HUES6 (cell line): ENCODE measurements at regions not wholly inside any gene's neighbourhood (a gene's known extent, or its start where the extent isn't known, plus 50 kb on each side); places are given as distances from the start of the nearest gene placed in this dataset.

Experiments
- H3K27ac ChIP-seq: 2 replicates; pipeline ENCODE4 v1.7.0; 2013; ENCODE audit warnings: low read depth, mild to moderate bottlenecking, low read length, inconsistent platforms
- H3K27me3 ChIP-seq: 2 replicates; pipeline ENCODE4 v1.6.1; 2013; ENCODE audit warnings: low read length; ENCODE audit not compliant: control insufficient read depth, insufficient read depth
- H3K36me3 ChIP-seq: 2 replicates; pipeline ENCODE4 v1.6.1; 2013; ENCODE audit warnings: low read length; ENCODE audit not compliant: control insufficient read depth, insufficient read depth
- H3K4me1 ChIP-seq: 2 replicates; pipeline ENCODE4 v1.6.1; 2013; ENCODE audit warnings: low read length; ENCODE audit not compliant: control insufficient read depth, insufficient read depth
- H3K4me3 ChIP-seq: 2 replicates; pipeline ENCODE4 v1.5.1; 2013; ENCODE audit warnings: low read depth, low read length
- H3K9ac ChIP-seq: one replicate; pipeline ENCODE4 v1.6.1; 2013; ENCODE audit warnings: mild to moderate bottlenecking, low read length
- H3K9me3 ChIP-seq: 2 replicates; pipeline ENCODE4 v1.6.1; 2013; ENCODE audit warnings: low read depth, low read length; ENCODE audit not compliant: control insufficient read depth, insufficient read depth

DNA sequence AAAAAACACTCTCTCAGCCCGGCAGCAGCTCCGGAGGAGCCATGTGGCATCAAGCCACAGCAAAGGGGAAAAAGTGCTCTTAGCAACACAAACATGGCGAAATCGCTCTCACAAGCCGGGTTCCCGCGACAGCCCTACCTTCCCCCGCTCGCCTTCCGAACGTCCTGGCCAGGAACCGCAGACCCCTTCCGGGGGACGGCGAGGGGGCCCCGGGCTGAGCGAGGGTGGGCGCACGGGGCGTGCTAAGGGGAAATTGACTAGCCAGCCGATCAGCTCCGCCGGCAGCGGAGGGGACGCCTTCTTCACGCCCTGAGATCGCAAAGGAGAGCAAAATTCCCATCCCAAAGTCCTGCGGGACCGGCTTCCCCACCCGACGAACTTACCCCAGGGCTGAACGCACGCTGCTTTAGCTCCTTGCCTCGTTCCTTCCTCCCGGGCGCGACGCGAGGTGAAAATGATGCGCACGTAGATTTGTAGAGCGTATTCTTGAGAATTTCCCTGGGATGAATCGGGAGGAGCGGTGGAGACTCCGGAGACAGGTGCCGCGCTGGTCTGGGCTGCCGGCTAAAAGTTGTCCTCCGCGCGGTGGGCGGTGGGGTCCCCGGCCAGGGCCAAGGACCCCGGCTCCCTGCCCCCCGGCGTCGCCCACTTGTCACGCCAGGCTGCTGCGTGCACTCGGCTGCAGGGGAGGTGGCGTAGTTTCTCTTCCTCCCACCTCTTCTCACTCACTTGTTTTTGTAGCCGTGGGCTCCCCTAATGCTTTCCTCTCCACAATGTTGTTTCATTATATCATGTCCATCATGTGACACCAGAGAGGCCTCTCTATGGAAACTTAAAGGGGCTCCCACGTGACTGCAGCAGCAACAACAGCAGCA is 220.1 kb upstream of the MKLN1 start:
- Histone ChIP-seq H3K4me1 (peaks cover 37% of the 10 kb centered on the region), H3K4me3 (peak overlapping the region; percentile 73), H3K27me3 (peaks cover 29% of the 10 kb centered on the region), H3K9me3 (no peaks in the 10 kb centered on the region), H3K36me3 (no peaks in the 10 kb centered on the region), H3K9ac (peak overlapping the region; percentile 70), H3K27ac (no peak overlapping the region)

DNA sequence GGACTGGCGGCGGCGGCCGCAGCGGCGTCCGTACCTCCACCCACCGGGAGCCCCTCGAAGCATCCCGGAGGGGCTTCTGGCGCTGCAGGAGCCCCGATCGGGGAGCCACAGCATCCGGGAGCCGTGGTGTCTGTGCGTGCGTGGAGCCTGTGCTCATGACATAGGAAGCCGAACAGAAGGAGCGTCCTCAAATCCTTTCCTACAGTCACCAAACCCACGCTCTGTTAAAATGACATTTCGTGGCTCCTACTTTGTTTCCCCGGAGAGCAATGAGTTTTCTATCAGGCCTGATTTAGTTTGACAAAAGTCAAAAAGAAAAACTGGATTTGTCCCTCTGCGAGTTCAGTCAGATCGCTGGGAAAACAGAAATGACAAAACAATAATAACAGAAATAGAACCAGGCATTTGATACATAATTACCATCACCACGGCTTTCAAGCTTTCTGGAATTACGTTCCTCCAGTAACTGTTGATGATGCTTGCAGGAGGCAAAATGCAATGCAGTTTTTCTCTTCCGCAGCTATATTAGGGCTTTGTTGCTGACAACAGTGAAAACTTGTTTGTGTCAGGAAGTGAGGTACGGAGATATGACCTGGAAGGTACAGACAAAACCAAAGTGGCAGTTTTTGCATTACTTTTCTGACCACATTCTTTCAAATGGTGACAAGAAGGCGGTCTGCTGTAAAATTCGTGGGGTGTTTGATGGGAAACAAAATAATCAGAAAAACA is 219.3 kb upstream of the MKLN1 start:
- H3K4me1 ChIP-seq = peaks cover 37% of the 10 kb centered on the region
- H3K9me3 ChIP-seq = no peaks in the 10 kb centered on the region
- peak overlapping the region; percentile 73 for H3K4me3 ChIP-seq
- peaks cover 29% of the 10 kb centered on the region for H3K27me3 ChIP-seq
- no peaks in the 10 kb centered on the region for H3K36me3 ChIP-seq
- H3K9ac ChIP-seq = peak overlapping the region; percentile 70
- H3K27ac ChIP-seq = no peak overlapping the region

DNA sequence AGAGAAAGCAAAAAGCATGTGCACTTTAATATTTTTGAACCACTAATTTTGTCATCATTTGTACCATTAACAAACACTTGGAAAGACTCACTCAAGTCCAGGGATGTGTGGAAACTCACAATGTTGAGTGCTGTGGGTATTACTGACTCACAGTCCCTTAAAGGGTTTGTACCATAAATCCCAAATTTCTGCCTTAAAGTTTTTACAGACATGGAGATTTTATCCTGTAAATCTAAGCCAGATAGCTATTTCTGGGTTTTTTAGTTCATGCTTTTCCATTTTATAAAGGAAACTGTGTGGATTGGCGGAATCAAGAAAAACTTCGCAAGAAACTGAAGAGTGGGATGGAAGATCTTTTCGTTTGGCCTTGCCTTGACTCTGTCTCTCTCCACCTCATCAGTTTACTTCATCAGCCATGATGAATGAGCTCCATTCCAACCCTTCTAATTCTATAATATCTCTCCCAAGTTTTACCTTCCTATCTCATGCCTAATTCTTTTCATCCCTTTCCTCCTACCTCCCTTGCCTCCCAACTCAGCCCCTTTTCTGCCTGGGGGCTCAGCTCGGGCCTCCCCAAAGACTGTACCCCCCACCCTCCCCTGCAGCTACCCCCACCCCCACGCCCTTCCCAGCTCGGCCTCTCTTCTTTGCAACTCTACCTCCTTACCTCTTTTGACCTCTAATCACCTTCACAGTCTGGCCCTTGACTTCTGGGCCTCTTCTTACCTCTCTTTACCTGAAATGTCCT is 218.5 kb upstream of the MKLN1 start:
- Histone ChIP-seq H3K27me3 (peaks cover 29% of the 10 kb centered on the region), H3K4me3 (peak overlapping the region; percentile 73), H3K36me3 (no peaks in the 10 kb centered on the region), H3K9me3 (no peaks in the 10 kb centered on the region), H3K9ac (peak overlapping the region; percentile 77), H3K27ac (peak overlapping the region; percentile 66), H3K4me1 (peaks cover 37% of the 10 kb centered on the region)

DNA sequence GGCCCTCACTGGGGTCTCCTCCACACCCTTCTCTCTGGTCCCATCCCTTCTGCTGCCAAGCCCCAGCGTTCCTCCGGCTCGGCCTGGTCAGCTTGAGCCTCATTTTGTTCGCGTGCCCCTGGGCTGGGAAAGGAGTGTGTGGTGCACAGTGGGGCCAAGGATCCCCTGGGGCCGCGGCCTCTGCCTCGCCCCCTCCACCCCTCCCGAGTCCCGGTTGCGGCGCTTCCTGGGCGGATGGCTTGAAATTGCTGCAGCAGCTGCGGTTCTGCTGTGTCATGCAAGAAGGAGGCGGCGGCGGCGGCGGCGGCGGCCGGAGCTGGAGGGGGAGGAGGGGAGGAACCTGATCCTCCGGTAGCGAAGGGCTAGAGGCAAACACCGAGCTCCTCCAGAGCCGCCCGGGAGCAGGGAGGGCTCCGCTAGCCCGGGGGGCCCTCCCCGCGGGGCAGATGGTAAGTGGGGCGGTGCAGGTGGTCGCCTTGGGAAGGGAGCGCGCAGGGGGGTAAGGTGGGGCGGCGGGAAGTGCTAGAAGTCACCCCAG is 217.8 kb upstream of the MKLN1 start:
- H3K9ac ChIP-seq = peak overlapping the region; percentile 77
- peaks cover 36% of the 10 kb centered on the region for H3K4me1 ChIP-seq
- H3K4me3 ChIP-seq = peak overlapping the region; percentile 73
- H3K9me3 ChIP-seq = no peaks in the 10 kb centered on the region
- peak overlapping the region; percentile 66 for H3K27ac ChIP-seq
- no peaks in the 10 kb centered on the region for H3K36me3 ChIP-seq
- peaks cover 27% of the 10 kb centered on the region for H3K27me3 ChIP-seq

DNA sequence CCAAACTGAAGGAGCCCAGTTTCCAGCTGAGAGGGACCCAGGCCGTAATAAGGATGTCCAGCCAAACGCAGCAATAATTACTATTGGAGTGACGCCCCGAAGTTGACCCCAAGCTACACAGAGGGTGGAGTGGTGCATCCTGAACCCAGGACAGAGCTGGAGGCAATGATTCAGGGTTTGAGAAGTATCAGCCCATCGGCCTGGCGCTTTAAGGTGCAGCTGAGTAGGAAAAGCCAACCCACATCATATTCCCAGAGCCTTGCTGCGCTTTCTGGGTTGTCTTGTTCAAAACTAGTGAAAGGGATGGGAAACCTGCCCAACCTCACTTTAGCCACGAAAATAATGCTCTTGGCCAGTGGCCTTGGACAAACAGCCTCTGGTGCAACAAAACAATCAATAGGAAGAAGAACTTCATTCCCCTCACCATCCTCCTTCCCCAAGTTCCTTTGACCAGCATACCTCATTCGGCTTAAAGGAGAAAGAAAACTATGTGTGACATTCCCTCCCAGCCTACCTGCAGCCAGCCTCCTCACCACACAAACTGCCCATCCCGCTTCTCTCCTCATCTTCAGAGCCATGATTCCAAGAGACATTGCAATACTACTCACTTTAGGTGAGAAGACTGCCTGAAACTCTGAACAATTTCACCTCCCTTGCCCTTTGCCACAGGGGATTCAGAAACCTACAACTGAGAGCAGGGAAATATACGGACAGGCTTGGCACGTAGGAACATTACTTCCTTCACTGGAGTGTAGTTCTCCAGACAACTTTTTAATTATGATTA is 217.2 kb upstream of the MKLN1 start:
- Histone ChIP-seq H3K27ac (peak overlapping the region; percentile 66; the same call in 1 of the 2 replicates), H3K9ac (peak overlapping the region; percentile 77), H3K4me3 (peak overlapping the region; percentile 73), H3K9me3 (no peaks in the 10 kb centered on the region), H3K4me1 (peaks cover 30% of the 10 kb centered on the region), H3K27me3 (peaks cover 20% of the 10 kb centered on the region), H3K36me3 (no peaks in the 10 kb centered on the region)

- H3K27me3 ChIP-seq = peaks cover 20% of the 10 kb centered on the region
- H3K4me1 ChIP-seq = peaks cover 30% of the 10 kb centered on the region
- H3K27ac ChIP-seq = no peak overlapping the region
- peak overlapping the region; percentile 73 for H3K4me3 ChIP-seq
- no peak overlapping the region for H3K9ac ChIP-seq
- H3K36me3 ChIP-seq = no peaks in the 10 kb centered on the region
- no peaks in the 10 kb centered on the region for H3K9me3 ChIP-seq
Observed at GRCh38 chr7:131111081-131111576, 216.5 kb upstream of the MKLN1 start.

DNA sequence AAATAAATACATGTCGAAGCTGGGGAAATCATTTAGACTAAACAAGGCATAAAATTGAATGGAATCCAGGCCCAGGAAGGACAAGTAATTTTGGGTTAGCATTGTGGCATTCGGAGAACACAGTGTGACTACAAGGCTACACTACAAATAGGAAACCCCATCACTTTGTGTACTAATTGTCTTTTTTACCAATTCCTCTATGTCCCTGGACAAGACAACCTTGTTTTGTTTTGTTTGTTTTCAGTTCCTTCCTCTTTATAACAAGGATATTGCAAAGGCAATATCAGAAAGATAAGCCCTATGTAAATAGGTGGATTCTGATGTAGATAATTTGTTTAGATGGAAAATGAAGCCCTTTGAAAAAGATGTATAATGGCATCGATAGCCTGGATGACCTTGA is 215.9 kb upstream of the MKLN1 start:
- H3K36me3 ChIP-seq = no peaks in the 10 kb centered on the region
- no peaks in the 10 kb centered on the region for H3K9me3 ChIP-seq
- H3K4me3 ChIP-seq = no peak overlapping the region
- H3K4me1 ChIP-seq = peaks cover 30% of the 10 kb centered on the region
- no peak overlapping the region for H3K9ac ChIP-seq
- no peak overlapping the region for H3K27ac ChIP-seq
- peaks cover 20% of the 10 kb centered on the region for H3K27me3 ChIP-seq

GRCh38 chr7:131112431-131112830 is 215.2 kb upstream of the MKLN1 start:
- H3K9me3 ChIP-seq = no peaks in the 10 kb centered on the region
- H3K4me3 ChIP-seq = no peak overlapping the region
- H3K9ac ChIP-seq = no peak overlapping the region
- no peak overlapping the region for H3K27ac ChIP-seq
- H3K27me3 ChIP-seq = peaks cover 16% of the 10 kb centered on the region
- peaks cover 30% of the 10 kb centered on the region for H3K4me1 ChIP-seq
- no peaks in the 10 kb centered on the region for H3K36me3 ChIP-seq

GRCh38 chr7:131115340-131115739 is 212.3 kb upstream of the MKLN1 start:
- H3K27me3 ChIP-seq = no peaks in the 10 kb centered on the region
- peaks cover 16% of the 10 kb centered on the region for H3K4me1 ChIP-seq
- H3K9me3 ChIP-seq = peaks cover 15% of the 10 kb centered on the region
- no peak overlapping the region for H3K9ac ChIP-seq
- H3K27ac ChIP-seq = no peak overlapping the region
- no peak overlapping the region for H3K4me3 ChIP-seq
- H3K36me3 ChIP-seq = no peaks in the 10 kb centered on the region

DNA sequence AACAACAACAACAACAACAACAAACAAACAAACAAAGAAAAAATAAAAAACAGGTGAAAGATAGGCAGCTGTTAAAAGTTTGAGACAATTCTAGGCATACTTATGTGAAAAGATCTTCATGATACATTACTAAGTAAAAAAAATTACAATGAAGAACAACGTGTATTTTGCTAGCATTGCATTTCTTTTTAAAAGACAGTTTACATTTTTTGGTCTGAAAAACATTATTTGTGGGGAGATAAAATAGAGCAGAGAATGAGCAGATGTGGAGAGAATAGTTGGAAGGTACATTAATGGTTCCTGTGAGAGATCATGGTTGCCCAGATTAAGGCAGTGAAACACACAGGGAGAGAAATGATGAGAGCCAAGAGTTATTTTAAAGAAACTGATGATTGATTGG is 210.2 kb upstream of the MKLN1 start:
- no peaks in the 10 kb centered on the region for H3K4me1 ChIP-seq
- peaks cover 18% of the 10 kb centered on the region for H3K9me3 ChIP-seq
- H3K27me3 ChIP-seq = no peaks in the 10 kb centered on the region
- H3K36me3 ChIP-seq = no peaks in the 10 kb centered on the region
- no peak overlapping the region for H3K27ac ChIP-seq
- no peak overlapping the region for H3K9ac ChIP-seq
- H3K4me3 ChIP-seq = no peak overlapping the region
